GM23338 (cell line): ENCODE measurements at regions not wholly inside any gene's neighbourhood (a gene's known extent, or its start where the extent isn't known, plus 50 kb on each side); places are given as distances from the start of the nearest gene placed in this dataset.
A peak's percentile ranks its signal among the peaks of the same experiment; 100 is the strongest.

Experiments used
- ATAC-seq: fragments of 200-7000 bp; cut with Tn5 transposase; 3 replicates; pipeline ENCODE4 v1.9.1; 2020
- DNase-seq: peaks from one replicate; pipeline ENCODE4 v3.0.0-alpha.2; 2015; ENCODE audit warnings: low spot score
- H2AFZ ChIP-seq: fragments of 200-600 bp; sonication (generic); 2 replicates; pipeline ENCODE4 v1.8.0; 2016; ENCODE audit warnings: antibody characterized with exemption, mild to moderate bottlenecking, moderate library complexity
- H3F3A ChIP-seq: fragments of 200-600 bp; sonication (generic); replicated peaks from 2 replicates; pipeline ENCODE4 v1.8.0; 2017; ENCODE audit warnings: antibody characterized with exemption, mixed run types, low read depth
- H3K27ac ChIP-seq: fragments of 200-600 bp; sonication (generic); 2 replicates; pipeline ENCODE4 v1.6.1; 2016; ENCODE audit warnings: low read depth
- H3K27me3 ChIP-seq: fragments of 200-600 bp; sonication (generic); 2 replicates; pipeline ENCODE4 v1.8.0; 2016; ENCODE audit warnings: mild to moderate bottlenecking, mixed run types, moderate library complexity; ENCODE audit not compliant: insufficient read depth
- H3K36me3 ChIP-seq: fragments of 200-600 bp; sonication (generic); 2 replicates; pipeline ENCODE4 v1.8.0; 2016; ENCODE audit warnings: mild to moderate bottlenecking; ENCODE audit not compliant: insufficient read depth
- H3K4me1 ChIP-seq: fragments of 200-600 bp; sonication (generic); 2 replicates; pipeline ENCODE4 v1.8.0; 2016; ENCODE audit warnings: mild to moderate bottlenecking, moderate library complexity; ENCODE audit not compliant: insufficient read depth
- H3K4me2 ChIP-seq: fragments of 200-600 bp; sonication (generic); 2 replicates; pipeline ENCODE4 v1.7.1; 2017; ENCODE audit warnings: mixed run types
- H3K4me3 ChIP-seq: fragments of 200-600 bp; sonication (generic); 2 replicates; pipeline ENCODE4 v1.6.1; 2016; ENCODE audit warnings: mixed run types
- H3K79me2 ChIP-seq: fragments of 200-600 bp; sonication (generic); replicated peaks from 2 replicates; pipeline ENCODE4 v1.8.0; 2017; ENCODE audit warnings: mild to moderate bottlenecking; ENCODE audit not compliant: insufficient read depth
- H3K9me2 ChIP-seq: fragments of 200-600 bp; sonication (generic); 2 replicates; pipeline ENCODE4 v1.8.0; 2017; ENCODE audit not compliant: insufficient read depth
- H4K20me1 ChIP-seq: fragments of 200-600 bp; sonication (generic); replicated peaks from 2 replicates; pipeline ENCODE4 v1.8.0; 2017; ENCODE audit warnings: mild to moderate bottlenecking; ENCODE audit not compliant: insufficient read depth
- H3K27ac Mint-ChIP-seq: 2 replicates; pipeline ENCODE4 v1.8.0; 2020; ENCODE audit warnings: inconsistent platforms, mild to moderate bottlenecking, moderate library complexity, mixed read lengths
- H3K27me3 Mint-ChIP-seq: 3 replicates; pipeline ENCODE4 v1.8.0; 2022; ENCODE audit warnings: low read depth, mild to moderate bottlenecking, moderate library complexity, mixed read lengths, inconsistent platforms; ENCODE audit not compliant: insufficient read depth, poor library complexity
- H3K36me3 Mint-ChIP-seq: 3 replicates; pipeline ENCODE4 v1.8.0; 2021; ENCODE audit warnings: low read depth, mild to moderate bottlenecking, inconsistent platforms, moderate library complexity, mixed read lengths
- H3K4me1 Mint-ChIP-seq: 3 replicates; pipeline ENCODE4 v1.8.0; 2020; ENCODE audit warnings: mild to moderate bottlenecking, inconsistent platforms, mixed read lengths
- H3K4me3 Mint-ChIP-seq: 3 replicates; pipeline ENCODE4 v1.8.0; 2021; ENCODE audit warnings: moderate library complexity, mild to moderate bottlenecking, inconsistent platforms, mixed read lengths
- H3K9me3 Mint-ChIP-seq: 3 replicates; pipeline ENCODE4 v1.8.0; 2020; ENCODE audit warnings: moderate library complexity, mild to moderate bottlenecking, inconsistent platforms, mixed read lengths
- CREB1 ChIP-seq: fragments of 250-450 bp; sonication (Bioruptor Pico); IDR thresholded peaks from 2 replicates; pipeline ENCODE4 v1.5.0; 2020; ENCODE audit warnings: low read depth, mild to moderate bottlenecking, moderate library complexity
- CTCF ChIP-seq, 2 experiments: fragments of 200-600 bp in 1 of 2; sonication (generic) in 1 of 2; conservative IDR thresholded peaks; 2 replicates each; pipeline versions ENCODE4 v1.5.1 to v1.6.1; 2016 to 2017; ENCODE audit warnings: antibody characterized with exemption in 2 of 2, low read depth in 2 of 2, mild to moderate bottlenecking in 2 of 2, moderate library complexity in 1 of 2
- ETS1 ChIP-seq: IDR thresholded peaks from 2 replicates; pipeline ENCODE4 v1.6.1; 2016; ENCODE audit warnings: antibody characterized with exemption
- EZH2phosphoT487 ChIP-seq: fragments of 200-600 bp; sonication (generic); IDR thresholded peaks from one replicate; pipeline ENCODE4 v1.8.1; 2018; ENCODE audit warnings: antibody characterized with exemption; ENCODE audit not compliant: unreplicated experiment
- JUNB ChIP-seq: IDR thresholded peaks from one replicate; pipeline ENCODE4 v1.6.1; 2016; ENCODE audit warnings: antibody characterized with exemption; ENCODE audit not compliant: unreplicated experiment
- NANOG ChIP-seq: IDR thresholded peaks from 2 replicates; pipeline ENCODE4 v1.6.1; 2016; ENCODE audit warnings: antibody characterized with exemption, borderline replicate concordance
- STAT1 ChIP-seq: IDR thresholded peaks from one replicate; pipeline ENCODE4 v1.6.1; 2016; ENCODE audit warnings: antibody characterized with exemption; ENCODE audit not compliant: unreplicated experiment
- ZNF114 ChIP-seq: fragments of 250-450 bp; sonication (Bioruptor Pico); IDR thresholded peaks from 2 replicates; pipeline ENCODE4 v1.5.0; 2020; ENCODE audit warnings: mild to moderate bottlenecking, moderate library complexity
- ZNF331 ChIP-seq: fragments of 250-450 bp; sonication (Bioruptor Pico); IDR thresholded peaks from 2 replicates; pipeline ENCODE4 v1.5.0; 2020; ENCODE audit warnings: low read depth, mild to moderate bottlenecking, moderate library complexity
- ZNF462 ChIP-seq: fragments of 250-450 bp; sonication (Bioruptor Pico); IDR thresholded peaks from 2 replicates; pipeline ENCODE4 v1.5.0; 2020; ENCODE audit warnings: mild to moderate bottlenecking, moderate library complexity

- no peaks in the 10 kb centered on the region for H3K27me3 ChIP-seq
- no peaks in the 10 kb centered on the region for H3K36me3 ChIP-seq
- H3K4me1 Mint-ChIP-seq, result peaks cover 21% of the 10 kb centered on the region
- no peak overlapping the region for H3K27ac Mint-ChIP-seq
- H3K79me2 ChIP-seq, result no peaks in the 10 kb centered on the region
- H3K4me1 ChIP-seq, result peaks cover 17% of the 10 kb centered on the region
- peaks cover 2% of the 10 kb centered on the region for H3K27me3 Mint-ChIP-seq
- no peaks in the 10 kb centered on the region for H3F3A ChIP-seq
- H3K4me2 ChIP-seq, result no peak overlapping the region
- DNase-seq (peak; percentile 66), ATAC-seq (peak; percentile 54)
- no peak overlapping the region for H3K4me3 ChIP-seq
- H2AFZ ChIP-seq, result no peak overlapping the region
- H3K9me2 ChIP-seq, result no peaks in the 10 kb centered on the region
- no peak for TF ChIP-seq CREB1 (CRISPR knock-in tag)
- peak; percentile 61 to 66 for TF ChIP-seq CTCF (conservative IDR thresholded peaks at IDR 0.05; ENCODE audit: low read depth in 2 of 2)
- TF ChIP-seq ZNF114 (CRISPR knock-in tag), result no peak
- H3K4me3 Mint-ChIP-seq, result no peak overlapping the region
- peaks cover 2% of the 10 kb centered on the region; the same call in 1 of the 3 replicates for H3K36me3 Mint-ChIP-seq
- H3K27ac ChIP-seq, result no peak overlapping the region
- H3K9me3 Mint-ChIP-seq, result no peaks in the 10 kb centered on the region
- no peaks in the 10 kb centered on the region for H4K20me1 ChIP-seq
These were observed 587.9 kb downstream of the GBE1 start for GRCh38 chr3:81173514-81173913.

- Histone ChIP-seq H4K20me1 (no peaks in the 10 kb centered on the region), H3K36me3 (no peaks in the 10 kb centered on the region), H3K4me2 (peak overlapping the region; percentile 51; the same call in 1 of the 2 replicates), H3K4me1 (peaks cover 19% of the 10 kb centered on the region), H3K27ac (peak overlapping the region; percentile 22; the same call in 1 of the 2 replicates), H3F3A (no peaks in the 10 kb centered on the region), H3K79me2 (no peaks in the 10 kb centered on the region), H2AFZ (no peak overlapping the region; the same call in 1 of the 2 replicates), H3K4me3 (no peak overlapping the region), H3K9me2 (no peaks in the 10 kb centered on the region), H3K27me3 (no peaks in the 10 kb centered on the region)
- Mint-ChIP-seq H3K4me1 (peaks cover 23% of the 10 kb centered on the region), H3K27ac (no peak overlapping the region; the same call in 1 of the 2 replicates), H3K36me3 (peaks cover 5% of the 10 kb centered on the region; the same call in 1 of the 3 replicates), H3K27me3 (peaks cover 2% of the 10 kb centered on the region), H3K4me3 (no peak overlapping the region), H3K9me3 (no peaks in the 10 kb centered on the region)
- peak; percentile 40 for DNase-seq
- peak; percentile 87 for ATAC-seq
- no peak for TF ChIP-seq NANOG
- TF ChIP-seq JUNB, result no peak
- no peak for TF ChIP-seq STAT1
- no peak for TF ChIP-seq EZH2phosphoT487
- TF ChIP-seq ZNF331 (CRISPR knock-in tag), result no peak
- no peak for TF ChIP-seq ETS1
- TF ChIP-seq ZNF114 (CRISPR knock-in tag), result 0 out of 2 replicates have a peak, but pooled peaks have one; percentile 28
- TF ChIP-seq ZNF462 (CRISPR knock-in tag), result peak; percentile 84
- 0 out of 2 replicates have a peak, but pooled peaks have one; percentile 28 for TF ChIP-seq CREB1 (CRISPR knock-in tag)
- TF ChIP-seq CTCF (conservative IDR thresholded peaks at IDR 0.05; ENCODE audit: low read depth in 2 of 2), result no peak
These were observed 591.1 kb downstream of the GBE1 start for GRCh38 chr3:81170298-81170697.
